GM18502 (cell line): ENCODE measurements at regions not wholly inside any gene's neighbourhood (a gene's known extent, or its start where the extent isn't known, plus 50 kb on each side); places are given as distances from the start of the nearest gene placed in this dataset.

Experiments
- ATAC-seq: cut with Tn5 transposase; IDR thresholded peaks from one replicate; pipeline ENCODE4 v1.9.1; 2021; ENCODE audit warnings: mild to moderate bottlenecking; ENCODE audit not compliant: unreplicated experiment, poor library complexity

DNA sequence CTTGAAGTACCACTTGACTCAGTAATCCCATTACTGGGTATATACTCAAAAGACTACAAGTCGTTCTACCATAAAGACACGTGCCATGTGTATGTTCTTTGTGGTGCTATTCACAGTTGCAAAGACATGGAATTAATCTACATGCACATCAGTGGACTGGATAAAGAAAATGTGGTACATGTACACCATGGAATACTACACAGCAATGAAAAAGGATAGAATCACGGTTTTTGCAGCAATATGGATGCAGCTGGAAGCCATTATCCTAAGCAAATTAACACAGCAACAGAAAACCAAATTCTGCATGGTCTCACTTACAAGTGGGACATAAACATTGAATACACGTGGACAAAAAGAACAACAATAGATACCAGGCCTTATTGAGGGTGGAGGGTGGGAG, 583.4 kb upstream of the CELF2 start:
- ATAC-seq = no peak

DNA sequence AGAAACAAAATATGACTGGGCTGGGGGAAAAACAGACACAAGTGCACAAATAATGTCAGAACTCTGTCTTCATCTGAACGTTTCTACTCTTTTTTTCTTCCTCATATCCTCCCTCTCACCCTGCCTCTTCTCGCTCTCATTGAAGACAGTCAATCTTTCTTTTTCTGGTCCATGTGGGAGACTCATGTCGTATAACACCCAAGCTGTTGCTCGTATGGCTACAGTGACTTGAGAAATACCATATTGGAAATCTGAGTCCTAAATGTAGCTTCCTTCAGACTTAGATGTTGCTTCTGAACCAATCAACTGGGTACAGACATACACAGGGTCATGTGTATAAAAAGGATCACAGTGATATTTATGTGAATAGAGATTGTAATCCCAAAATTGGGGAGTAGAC, 579.8 kb upstream of the CELF2 start:
- ATAC-seq = no peak

DNA sequence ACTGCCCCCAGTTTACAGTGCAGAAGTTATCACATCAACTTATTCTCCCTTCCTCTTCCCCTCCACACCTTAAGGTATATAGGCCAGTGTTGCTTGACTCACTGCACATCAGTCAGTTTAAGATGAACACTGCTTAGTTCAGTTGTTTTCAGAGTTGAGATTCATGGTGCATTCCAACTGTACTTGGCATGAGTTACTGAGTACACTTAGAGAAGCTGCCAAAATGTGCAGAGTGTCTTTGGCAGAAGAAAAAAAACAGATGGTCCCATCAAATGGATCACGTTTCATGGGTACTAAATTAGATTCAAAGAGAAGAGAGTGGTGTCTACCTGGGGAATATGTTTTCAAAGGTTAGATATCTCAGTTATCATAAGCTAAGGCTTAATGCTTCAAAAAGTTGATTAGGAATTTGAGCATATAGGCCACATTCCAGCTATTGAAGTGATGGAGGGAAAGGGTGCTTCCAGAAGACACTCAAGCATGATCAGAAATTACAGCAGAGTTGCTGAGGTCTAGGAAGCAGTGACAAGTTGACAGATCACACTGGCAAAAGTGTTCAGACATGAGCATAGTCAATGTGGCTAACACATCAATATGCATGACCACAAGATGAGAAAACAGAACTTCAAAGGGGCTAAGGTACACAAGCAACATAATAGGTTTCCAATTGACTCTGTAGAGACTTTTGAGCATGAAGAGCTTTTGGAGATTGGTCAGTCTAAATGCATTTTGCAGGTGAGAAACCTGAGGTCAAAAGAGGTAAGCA, 579.2 kb upstream of the CELF2 start:
- no peak for ATAC-seq

DNA sequence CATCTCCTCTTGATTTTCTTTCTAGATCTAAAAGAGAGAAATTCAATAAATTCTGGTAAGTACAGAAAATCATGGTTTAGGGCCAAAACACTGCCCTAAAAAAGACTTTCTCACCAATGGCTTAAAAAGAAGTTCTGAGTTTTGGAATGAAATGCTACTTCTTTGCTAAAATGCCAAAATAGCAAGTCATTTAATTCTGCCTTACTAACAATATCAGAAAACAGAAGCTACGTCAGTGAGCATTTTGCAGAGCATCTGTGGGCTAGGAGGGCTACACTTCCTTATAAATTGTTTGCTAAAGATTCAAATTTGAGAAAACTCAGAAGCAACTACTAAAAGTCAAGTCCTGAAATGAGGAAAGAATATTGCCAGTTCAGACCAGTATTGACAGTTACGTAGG, 560.8 kb upstream of the CELF2 start:
- no peak for ATAC-seq

DNA sequence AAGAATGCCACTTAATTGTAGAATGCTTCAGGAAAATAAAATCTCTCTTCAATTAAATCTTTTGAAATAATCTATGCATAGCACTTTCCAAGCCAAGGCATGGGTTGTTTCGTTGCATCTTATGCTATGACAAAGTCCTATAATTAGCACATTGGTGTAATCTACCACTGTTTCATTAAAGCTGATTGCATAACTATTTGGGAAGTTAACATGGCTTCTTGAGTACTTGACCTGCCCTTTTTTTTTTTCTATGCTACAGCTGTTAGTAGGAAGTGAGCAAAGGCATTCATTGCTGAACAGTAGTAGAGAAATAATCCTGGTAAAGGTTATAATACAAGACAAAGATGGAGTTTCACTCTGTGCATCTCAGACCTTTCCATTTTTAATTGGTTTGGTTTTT, 557.2 kb upstream of the CELF2 start:
- ATAC-seq = no peak

DNA sequence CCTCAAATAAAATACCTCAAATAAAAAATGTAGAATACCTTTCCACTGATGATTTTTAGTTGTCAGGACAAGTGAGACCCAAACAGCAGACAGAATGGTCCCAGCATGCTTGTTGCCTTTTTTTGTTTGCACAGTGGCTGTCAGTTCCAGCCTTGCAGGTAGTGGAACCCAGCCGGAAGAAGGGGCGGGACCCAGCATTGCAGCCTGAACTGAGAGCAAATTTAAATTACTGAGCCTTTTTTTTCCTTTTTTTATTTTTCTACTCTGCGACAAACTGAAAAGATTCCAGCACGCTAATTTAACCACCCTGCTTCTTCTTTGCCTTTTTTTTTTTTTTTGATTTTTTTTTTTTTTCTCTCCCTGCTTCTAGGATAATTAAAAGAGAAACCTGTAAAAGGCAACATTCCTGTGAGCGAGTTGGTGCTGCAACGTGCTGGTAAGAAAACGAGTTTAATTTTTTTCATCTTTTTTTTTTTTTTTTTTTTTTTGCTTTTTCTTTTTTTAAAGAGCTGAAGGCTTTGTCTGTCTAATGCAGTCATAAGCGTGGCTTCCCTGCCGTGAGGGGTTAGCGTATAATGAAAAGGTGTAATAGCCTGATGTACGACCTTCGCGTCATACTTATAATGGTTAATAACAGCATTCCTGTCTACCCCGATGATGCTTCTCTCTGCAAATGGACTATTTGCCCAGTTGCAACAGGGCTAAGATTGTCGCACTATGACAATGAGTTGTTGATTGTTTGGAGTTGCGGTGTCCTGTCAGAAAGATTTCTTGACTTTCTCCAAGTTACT, 555.3 kb upstream of the CELF2 start:
- no peak for ATAC-seq

DNA sequence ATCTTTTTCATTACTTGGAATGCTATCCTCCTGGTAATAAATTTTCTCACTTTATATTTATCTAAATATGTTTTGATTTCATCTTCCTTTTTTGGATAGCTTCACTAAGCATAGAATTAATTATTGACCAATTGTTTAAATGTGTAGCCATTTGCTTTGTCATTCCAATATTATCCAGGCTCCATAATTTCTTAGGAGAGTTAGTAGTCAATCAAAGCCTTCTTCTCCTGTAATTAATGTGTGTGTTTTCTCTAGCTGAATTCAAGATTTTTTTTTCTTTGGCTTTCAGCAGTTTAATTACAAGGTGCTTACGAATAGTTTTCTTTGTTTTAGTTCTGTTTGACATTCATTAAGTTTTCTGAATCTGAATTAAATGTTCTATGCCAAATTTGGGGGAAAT, 545.9 kb upstream of the CELF2 start:
- no peak for ATAC-seq

DNA sequence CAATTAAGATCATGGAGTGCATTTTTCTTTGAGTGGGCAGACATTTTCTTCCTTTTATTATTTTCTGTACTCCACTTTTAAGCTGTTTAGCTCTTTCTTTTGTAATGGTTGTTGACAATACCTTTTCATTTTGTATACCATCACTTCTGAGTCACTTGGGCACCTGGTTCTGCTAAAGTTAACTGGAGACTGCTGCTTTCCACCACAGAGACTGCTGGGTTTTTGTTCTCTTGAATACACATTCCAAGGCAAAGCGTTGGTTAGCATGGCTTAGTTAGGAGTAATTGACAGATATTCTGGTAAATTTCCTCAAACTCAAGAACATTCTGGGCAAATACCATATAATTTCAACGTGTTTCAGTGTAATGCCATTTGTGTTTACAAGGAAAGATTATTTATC, 541.9 kb upstream of the CELF2 start:
- ATAC-seq = no peak

DNA sequence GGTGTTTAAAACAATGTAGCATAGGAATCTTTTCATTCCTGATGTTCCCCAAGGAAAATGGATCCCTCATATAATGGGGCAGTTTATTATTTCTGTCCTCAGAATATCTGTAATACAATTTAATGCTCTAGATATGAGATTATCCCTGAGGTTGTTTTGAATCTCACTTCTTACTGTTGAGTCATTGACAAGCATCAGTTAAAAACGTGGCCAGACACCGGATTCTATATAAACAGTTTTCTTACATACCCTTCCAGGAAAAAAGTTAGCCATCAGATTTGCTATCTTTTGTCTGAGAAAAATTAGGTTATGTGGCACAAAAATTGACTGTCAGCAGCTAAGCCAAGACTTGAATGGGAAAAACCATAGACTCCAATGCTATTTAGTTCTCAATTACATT, 539.8 kb upstream of the CELF2 start:
- no peak for ATAC-seq

DNA sequence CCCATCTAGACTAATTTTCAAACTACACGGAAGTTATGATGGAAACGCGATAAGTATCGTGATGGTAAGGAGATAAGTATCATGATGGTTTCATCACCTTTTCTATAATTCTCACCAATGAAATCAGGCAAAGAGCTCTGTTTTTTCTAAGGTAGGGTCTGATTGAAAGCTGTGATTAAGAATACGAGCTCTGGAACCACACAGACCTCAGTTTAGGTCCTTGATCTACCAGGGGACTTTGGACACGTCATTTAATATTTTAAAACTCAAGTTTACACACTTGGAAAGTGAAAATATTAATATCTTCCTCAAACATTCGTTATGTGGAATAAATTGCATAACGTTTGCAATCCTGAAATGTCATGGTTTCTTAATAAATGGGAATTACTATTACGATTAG, 538.2 kb upstream of the CELF2 start:
- ATAC-seq = no peak

DNA sequence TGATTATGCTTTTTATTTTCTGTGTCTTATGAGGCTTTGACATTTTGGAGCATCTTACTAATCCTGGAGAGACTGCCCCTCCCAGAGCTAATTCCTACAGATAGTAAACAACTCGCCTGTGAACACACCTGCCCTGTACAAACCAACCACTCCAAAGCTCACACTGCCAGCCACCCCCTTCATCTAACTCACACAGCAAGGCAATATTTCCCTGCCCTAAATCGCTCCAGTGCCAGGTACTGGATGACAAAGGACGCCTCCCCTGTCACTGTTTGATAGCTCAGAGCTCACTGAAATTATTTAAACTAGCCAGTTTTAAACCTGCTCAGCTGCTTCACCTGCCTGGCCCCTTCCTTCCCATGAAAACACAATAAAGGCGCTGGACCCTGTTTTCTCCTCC, 535.1 kb upstream of the CELF2 start:
- no peak for ATAC-seq

DNA sequence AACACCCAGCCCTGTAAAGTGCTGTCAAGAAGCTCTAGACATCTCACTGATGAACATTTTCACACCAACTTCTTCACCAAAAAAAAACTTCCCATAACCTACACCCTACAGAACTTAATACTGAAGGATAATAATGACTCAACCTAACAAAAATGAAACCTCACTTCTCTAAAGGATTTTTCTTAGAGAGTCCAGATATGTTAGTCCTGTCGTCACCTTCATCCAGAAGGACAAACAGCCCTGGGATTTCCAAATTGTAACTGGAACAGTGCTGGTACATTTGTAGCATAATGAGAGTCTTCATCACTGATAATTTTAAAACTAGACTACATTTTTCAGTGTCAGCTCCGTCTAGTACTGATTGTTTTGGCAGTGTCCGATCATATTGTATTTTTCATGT, 528.6 kb upstream of the CELF2 start:
- ATAC-seq = no peak

DNA sequence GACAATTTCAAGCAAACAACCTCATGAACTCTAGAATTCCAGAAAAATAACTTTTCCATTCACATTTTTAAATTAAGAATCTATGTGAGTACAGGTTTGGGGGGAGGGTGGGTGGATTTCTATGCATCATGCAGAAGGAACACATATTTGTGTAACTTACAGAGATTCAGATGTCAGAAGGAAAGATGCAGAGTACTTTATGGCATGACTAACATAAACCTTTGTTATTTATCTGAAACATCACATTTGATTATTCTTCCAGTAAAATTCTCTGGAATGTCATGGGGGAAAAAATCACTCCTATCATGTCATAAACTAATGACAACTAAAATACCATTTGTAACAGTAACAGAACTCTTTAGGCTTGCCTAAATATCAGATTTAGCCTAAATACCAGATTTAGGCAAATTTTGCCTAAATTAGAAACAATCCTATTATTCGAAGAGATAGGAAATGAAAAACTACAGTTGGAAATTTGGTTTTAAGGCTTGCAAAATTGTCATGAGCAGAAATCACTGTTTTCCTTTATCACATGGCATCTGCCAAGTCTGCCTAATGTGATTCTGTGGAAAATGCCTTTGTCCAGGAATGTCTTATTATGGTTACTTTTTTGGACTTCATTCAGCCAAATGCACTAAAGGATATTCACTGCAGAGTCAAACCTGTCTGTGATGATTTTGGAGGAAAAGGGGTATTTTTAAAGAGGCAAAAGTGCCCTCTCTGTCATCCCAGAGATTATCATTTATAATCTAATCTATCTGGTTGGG, 527.7 kb upstream of the CELF2 start:
- ATAC-seq = no peak

DNA sequence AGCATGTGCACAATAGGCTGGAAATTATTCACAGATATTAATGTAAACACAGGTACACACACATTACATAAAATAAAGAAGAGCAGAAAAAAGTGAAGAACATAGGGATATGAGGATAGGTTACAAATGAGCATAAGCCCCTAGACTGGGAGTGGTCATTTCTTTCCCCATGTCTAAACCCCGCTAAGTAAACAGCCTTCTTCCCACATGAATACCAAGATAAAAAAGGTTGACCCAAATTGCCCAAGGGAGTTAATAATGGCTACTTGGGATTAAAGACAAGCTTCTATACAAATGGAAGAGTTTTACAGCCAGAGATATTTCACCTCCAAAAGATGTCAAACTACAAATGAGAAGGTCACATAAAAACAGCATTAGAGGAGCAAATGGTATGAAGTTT, 527.1 kb upstream of the CELF2 start:
- ATAC-seq = no peak

DNA sequence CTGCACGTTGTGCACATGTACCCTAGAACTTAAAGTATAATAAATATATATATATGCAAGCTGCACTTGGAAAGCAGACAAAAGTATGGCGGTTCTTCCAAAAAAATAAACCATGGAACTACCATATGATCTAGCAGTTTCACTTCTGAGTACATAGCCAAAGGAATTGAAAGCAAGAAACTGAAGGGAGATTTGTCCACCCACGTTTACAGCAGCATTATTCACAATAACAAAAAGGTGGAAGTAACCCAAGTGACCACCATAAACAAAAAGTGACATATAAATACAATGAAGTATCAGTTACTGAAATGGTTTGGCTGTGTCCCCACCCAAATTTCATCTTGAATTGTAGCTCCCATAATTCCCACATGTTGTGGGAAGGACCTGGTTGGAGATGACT, 525.3 kb upstream of the CELF2 start:
- no peak for ATAC-seq

DNA sequence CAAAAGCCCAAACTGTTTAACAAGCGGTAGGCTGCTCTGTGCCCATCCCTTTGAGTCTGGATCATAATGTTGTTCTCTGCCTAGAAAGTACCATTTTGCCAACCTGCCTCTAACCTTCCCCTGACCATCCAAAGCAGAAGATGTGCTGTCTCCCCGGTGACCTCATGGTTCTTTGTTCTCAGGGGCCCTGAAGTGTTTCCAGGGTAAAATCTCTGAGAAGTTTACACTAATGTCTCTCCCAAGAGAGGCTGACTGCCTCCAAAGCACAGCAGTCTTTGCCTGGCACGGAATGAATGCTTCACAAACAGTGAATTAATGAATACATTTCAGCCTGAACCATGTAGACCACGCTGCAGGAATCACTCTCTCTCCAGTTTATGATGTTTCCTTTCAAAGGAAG, 523.8 kb upstream of the CELF2 start:
- no peak for ATAC-seq

DNA sequence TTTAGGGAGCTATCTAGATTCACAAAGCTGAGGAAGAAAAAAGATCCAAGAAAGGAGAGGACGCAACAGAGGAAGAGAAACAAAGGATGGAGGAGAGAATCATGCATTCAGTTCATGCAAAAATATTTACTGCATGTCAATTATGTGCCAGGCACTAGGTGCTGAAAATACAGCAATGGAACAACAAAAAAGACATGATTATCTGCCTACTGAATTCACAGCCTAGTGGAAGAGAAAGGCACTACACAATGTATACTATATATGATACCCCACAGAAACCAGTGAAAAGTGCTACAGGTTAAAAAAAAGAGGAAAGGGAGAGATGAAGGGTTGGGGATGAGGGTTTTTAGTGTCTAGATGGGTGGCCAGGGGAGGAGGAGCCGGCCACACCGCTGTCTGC, 520.4 kb upstream of the CELF2 start:
- ATAC-seq = no peak

DNA sequence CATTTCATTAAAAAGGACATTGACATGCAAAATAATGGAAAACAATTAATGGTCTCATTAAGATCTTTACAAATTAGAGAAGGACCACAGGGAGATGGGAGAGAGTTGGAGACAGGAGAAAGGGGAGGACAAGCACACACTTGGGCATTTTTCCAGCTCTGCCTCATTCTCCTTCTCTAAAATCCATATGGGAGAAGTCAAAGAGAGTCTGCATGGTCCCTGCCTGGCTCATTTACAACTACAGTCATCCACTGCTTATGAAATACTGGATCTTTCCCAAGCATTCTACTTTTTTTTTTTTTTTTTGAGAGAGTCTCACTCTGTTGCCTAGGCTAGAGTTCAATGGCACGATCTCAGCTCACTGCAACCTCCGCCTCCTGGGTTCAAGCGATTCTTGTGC, 518.9 kb upstream of the CELF2 start:
- no peak for ATAC-seq

DNA sequence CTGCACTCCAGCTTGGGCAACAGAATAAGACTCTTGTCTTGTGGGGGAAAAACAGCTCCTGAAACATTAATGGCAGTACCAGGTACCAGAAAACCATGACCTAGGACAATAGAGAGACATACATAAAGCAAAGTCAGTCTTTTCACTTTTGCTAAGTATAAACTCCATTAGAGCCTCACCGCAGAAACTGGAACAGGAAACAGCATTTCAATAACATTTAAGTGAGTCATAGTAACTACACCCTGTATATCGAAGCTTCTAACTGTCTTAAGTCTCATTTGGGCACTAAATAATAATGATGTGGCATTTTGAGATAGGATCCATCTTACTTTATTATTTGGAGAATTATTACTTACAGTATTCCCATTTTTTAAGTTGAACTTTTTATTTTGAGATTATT, 517.8 kb upstream of the CELF2 start:
- no peak for ATAC-seq

DNA sequence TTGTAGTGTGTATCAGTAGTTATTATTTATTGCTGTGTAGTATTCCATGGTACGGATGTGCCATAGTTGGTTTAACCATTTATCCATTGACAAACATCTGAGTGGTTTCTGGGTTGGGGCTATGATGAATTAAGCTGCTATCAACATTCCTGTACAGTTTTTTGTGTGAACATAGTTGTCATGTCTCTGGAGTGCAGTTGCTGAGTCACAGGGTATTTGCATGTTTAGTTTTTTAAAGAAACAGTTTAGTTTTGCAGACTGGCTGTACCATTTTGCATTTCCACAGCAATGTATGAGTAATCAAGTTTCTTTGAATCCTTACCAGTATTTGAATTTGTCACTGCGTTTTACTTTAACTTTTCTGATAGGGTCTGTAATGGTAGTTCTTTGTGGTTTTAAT, 516.7 kb upstream of the CELF2 start:
- ATAC-seq = no peak

DNA sequence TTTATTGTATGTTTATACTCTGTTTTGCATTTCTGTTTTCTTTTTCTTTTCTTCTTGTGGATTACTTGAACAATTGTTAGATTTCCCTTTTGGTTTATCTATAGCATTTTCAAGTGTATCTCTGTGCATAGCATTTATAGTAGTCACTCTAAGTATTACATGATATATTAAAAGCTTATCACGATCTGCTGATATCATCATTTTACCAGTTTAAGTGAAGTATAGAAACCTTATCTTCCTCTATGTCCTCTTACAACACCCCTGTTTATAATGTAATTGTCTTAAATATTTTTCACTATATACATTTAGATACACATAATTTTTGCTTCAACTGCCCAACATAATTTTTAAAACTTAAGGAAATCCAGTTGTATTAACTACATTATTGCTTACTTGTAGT, 513.9 kb upstream of the CELF2 start:
- no peak for ATAC-seq
